ENCODE measurements at regions not wholly inside any gene's neighbourhood (a gene's known extent, or its start where the extent isn't known, plus 50 kb on each side); places are given as distances from the start of the nearest gene placed in this dataset.

- no peak for DNase-seq (ENCODE audit: low spot score)
- no peaks in the 10 kb centered on the region for H3K36me3 Mint-ChIP-seq (ENCODE audit: low read depth)
Measured at GRCh38 chr2:149799013-149799705, 211.6 kb upstream of the MMADHC start.

GRCh38 chr2:149797030-149797429, 209.5 kb upstream of the MMADHC start:
- no peaks in the 10 kb centered on the region for H3K9me3 Mint-ChIP-seq
- no peaks in the 10 kb centered on the region for H3K4me1 Mint-ChIP-seq (ENCODE audit: low read depth)
- H3K4me3 Mint-ChIP-seq = no peak overlapping the region
- H3K36me3 Mint-ChIP-seq (ENCODE audit: low read depth) = no peaks in the 10 kb centered on the region
- no peak overlapping the region for H3K27ac Mint-ChIP-seq
- no peaks in the 10 kb centered on the region for H3K27me3 Mint-ChIP-seq (ENCODE audit: low read depth)
- no peak for DNase-seq (ENCODE audit: low spot score)

More at GRCh38 chr2:149799013-149799705, 211.6 kb upstream of the MMADHC start:
- Mint-ChIP-seq H3K27me3 (ENCODE audit: low read depth) (no peaks in the 10 kb centered on the region), H3K27ac (no peak overlapping the region), H3K9me3 (no peaks in the 10 kb centered on the region), H3K4me1 (ENCODE audit: low read depth) (no peaks in the 10 kb centered on the region), H3K4me3 (no peak overlapping the region)

GRCh38 chr2:149789549-149789948, 202.0 kb upstream of the MMADHC start:
- no peak for DNase-seq (ENCODE audit: low spot score)
- H3K36me3 Mint-ChIP-seq (ENCODE audit: low read depth) = no peaks in the 10 kb centered on the region

GRCh38 chr2:149787206-149787605, 199.6 kb upstream of the MMADHC start:
- DNase-seq (ENCODE audit: low spot score) = no peak
- Mint-ChIP-seq H3K27me3 (ENCODE audit: low read depth) (no peaks in the 10 kb centered on the region), H3K4me1 (ENCODE audit: low read depth) (no peaks in the 10 kb centered on the region), H3K27ac (no peak overlapping the region), H3K9me3 (peaks cover 4% of the 10 kb centered on the region), H3K4me3 (no peak overlapping the region), H3K36me3 (ENCODE audit: low read depth) (no peaks in the 10 kb centered on the region)

More at GRCh38 chr2:149789549-149789948, 202.0 kb upstream of the MMADHC start:
- Mint-ChIP-seq H3K4me1 (ENCODE audit: low read depth) (no peaks in the 10 kb centered on the region), H3K27me3 (ENCODE audit: low read depth) (no peaks in the 10 kb centered on the region), H3K9me3 (peaks cover 4% of the 10 kb centered on the region), H3K4me3 (no peak overlapping the region), H3K27ac (no peak overlapping the region)

- Mint-ChIP-seq H3K4me3 (no peak overlapping the region), H3K27ac (no peak overlapping the region), H3K36me3 (ENCODE audit: low read depth) (no peaks in the 10 kb centered on the region), H3K9me3 (peaks cover 4% of the 10 kb centered on the region), H3K27me3 (ENCODE audit: low read depth) (no peaks in the 10 kb centered on the region), H3K4me1 (ENCODE audit: low read depth) (no peaks in the 10 kb centered on the region)
- DNase-seq (ENCODE audit: low spot score) = no peak
Measured at GRCh38 chr2:149783284-149783683, 195.7 kb upstream of the MMADHC start.

GRCh38 chr2:149782572-149782971, 195.0 kb upstream of the MMADHC start:
- no peak for DNase-seq (ENCODE audit: low spot score)
- H3K27me3 Mint-ChIP-seq (ENCODE audit: low read depth) = no peaks in the 10 kb centered on the region
- no peaks in the 10 kb centered on the region for H3K4me1 Mint-ChIP-seq (ENCODE audit: low read depth)
- no peak overlapping the region for H3K4me3 Mint-ChIP-seq
- H3K27ac Mint-ChIP-seq = no peak overlapping the region
- peaks cover under 1% of the 10 kb centered on the region for H3K9me3 Mint-ChIP-seq
- no peaks in the 10 kb centered on the region for H3K36me3 Mint-ChIP-seq (ENCODE audit: low read depth)

GRCh38 chr2:149781263-149781808, 193.8 kb upstream of the MMADHC start:
- Mint-ChIP-seq H3K4me3 (no peak overlapping the region), H3K36me3 (ENCODE audit: low read depth) (no peaks in the 10 kb centered on the region), H3K27me3 (ENCODE audit: low read depth) (no peaks in the 10 kb centered on the region), H3K4me1 (ENCODE audit: low read depth) (no peaks in the 10 kb centered on the region), H3K27ac (no peak overlapping the region), H3K9me3 (no peaks in the 10 kb centered on the region)
- no peak for DNase-seq (ENCODE audit: low spot score)

GRCh38 chr2:149773006-149773405, 185.4 kb upstream of the MMADHC start:
- DNase-seq (ENCODE audit: low spot score) = no peak
- Mint-ChIP-seq H3K27ac (no peak overlapping the region), H3K4me1 (ENCODE audit: low read depth) (no peaks in the 10 kb centered on the region), H3K36me3 (ENCODE audit: low read depth) (no peaks in the 10 kb centered on the region), H3K27me3 (ENCODE audit: low read depth) (no peaks in the 10 kb centered on the region), H3K9me3 (no peaks in the 10 kb centered on the region), H3K4me3 (no peak overlapping the region)

- DNase-seq (ENCODE audit: low spot score) = no peak
- Mint-ChIP-seq H3K36me3 (ENCODE audit: low read depth) (no peaks in the 10 kb centered on the region), H3K27me3 (ENCODE audit: low read depth) (no peaks in the 10 kb centered on the region), H3K27ac (no peak overlapping the region), H3K9me3 (no peaks in the 10 kb centered on the region), H3K4me1 (ENCODE audit: low read depth) (no peaks in the 10 kb centered on the region), H3K4me3 (no peak overlapping the region)
Measured at GRCh38 chr2:149768320-149768799, 180.8 kb upstream of the MMADHC start.

- no peak overlapping the region for H3K27ac Mint-ChIP-seq
- no peaks in the 10 kb centered on the region for H3K4me1 Mint-ChIP-seq (ENCODE audit: low read depth)
- H3K27me3 Mint-ChIP-seq (ENCODE audit: low read depth) = no peaks in the 10 kb centered on the region
- H3K4me3 Mint-ChIP-seq = no peak overlapping the region
- no peaks in the 10 kb centered on the region for H3K36me3 Mint-ChIP-seq (ENCODE audit: low read depth)
- no peak for DNase-seq (ENCODE audit: low spot score)
- H3K9me3 Mint-ChIP-seq = no peaks in the 10 kb centered on the region
Measured at GRCh38 chr2:149767516-149767974, 180.0 kb upstream of the MMADHC start.

- no peaks in the 10 kb centered on the region for H3K27me3 Mint-ChIP-seq (ENCODE audit: low read depth)
- H3K36me3 Mint-ChIP-seq (ENCODE audit: low read depth) = no peaks in the 10 kb centered on the region
- no peak overlapping the region for H3K27ac Mint-ChIP-seq
- no peak for DNase-seq (ENCODE audit: low spot score)
- H3K4me3 Mint-ChIP-seq = no peak overlapping the region
- H3K9me3 Mint-ChIP-seq = no peaks in the 10 kb centered on the region
- H3K4me1 Mint-ChIP-seq (ENCODE audit: low read depth) = no peaks in the 10 kb centered on the region
Measured at GRCh38 chr2:149766339-149766738, 178.8 kb upstream of the MMADHC start.

- no peaks in the 10 kb centered on the region for H3K27me3 Mint-ChIP-seq (ENCODE audit: low read depth)
- no peaks in the 10 kb centered on the region for H3K36me3 Mint-ChIP-seq (ENCODE audit: low read depth)
- no peak for DNase-seq (ENCODE audit: low spot score)
- no peaks in the 10 kb centered on the region for H3K9me3 Mint-ChIP-seq
- H3K4me3 Mint-ChIP-seq = no peak overlapping the region
- no peak overlapping the region for H3K27ac Mint-ChIP-seq
- H3K4me1 Mint-ChIP-seq (ENCODE audit: low read depth) = no peaks in the 10 kb centered on the region
Measured at GRCh38 chr2:149765636-149766035, 178.1 kb upstream of the MMADHC start.

GRCh38 chr2:149765003-149765402, 177.4 kb upstream of the MMADHC start:
- H3K27ac Mint-ChIP-seq = no peak overlapping the region
- H3K27me3 Mint-ChIP-seq (ENCODE audit: low read depth) = no peaks in the 10 kb centered on the region
- no peaks in the 10 kb centered on the region for H3K9me3 Mint-ChIP-seq
- no peaks in the 10 kb centered on the region for H3K4me1 Mint-ChIP-seq (ENCODE audit: low read depth)
- H3K4me3 Mint-ChIP-seq = no peak overlapping the region
- DNase-seq (ENCODE audit: low spot score) = no peak
- no peaks in the 10 kb centered on the region for H3K36me3 Mint-ChIP-seq (ENCODE audit: low read depth)

- Mint-ChIP-seq H3K36me3 (ENCODE audit: low read depth) (no peaks in the 10 kb centered on the region), H3K4me3 (no peak overlapping the region), H3K27me3 (ENCODE audit: low read depth) (no peaks in the 10 kb centered on the region), H3K4me1 (ENCODE audit: low read depth) (no peaks in the 10 kb centered on the region), H3K9me3 (no peaks in the 10 kb centered on the region), H3K27ac (no peak overlapping the region)
- DNase-seq (ENCODE audit: low spot score) = no peak
Measured at GRCh38 chr2:149763358-149763757, 175.8 kb upstream of the MMADHC start.

GRCh38 chr2:149761611-149762010, 174.0 kb upstream of the MMADHC start:
- no peak for DNase-seq (ENCODE audit: low spot score)
- Mint-ChIP-seq H3K27me3 (ENCODE audit: low read depth) (no peaks in the 10 kb centered on the region), H3K27ac (no peak overlapping the region), H3K9me3 (no peaks in the 10 kb centered on the region), H3K4me3 (no peak overlapping the region), H3K4me1 (ENCODE audit: low read depth) (no peaks in the 10 kb centered on the region), H3K36me3 (ENCODE audit: low read depth) (no peaks in the 10 kb centered on the region)
